Activated CD8-positive, alpha-beta memory T cell treated with anti-CD3 and anti-CD28 coated beads for 4 hours (primary cell): ENCODE measurements at regions not wholly inside any gene's neighbourhood (a gene's known extent, or its start where the extent isn't known, plus 50 kb on each side); places are given as distances from the start of the nearest gene placed in this dataset.
"Not testable (repeated sequence)": the region's sequence is repeated elsewhere in the genome, so short reads cannot be mapped to it uniquely, and the experiment has no call there.

ENCODE experiments used
- DNase-seq, 2 donors: peaks; one replicate each; pipeline ENCODE4 v3.0.0-alpha.2; 2020; ENCODE audit warnings: low read depth in 2 of 2

DNA sequence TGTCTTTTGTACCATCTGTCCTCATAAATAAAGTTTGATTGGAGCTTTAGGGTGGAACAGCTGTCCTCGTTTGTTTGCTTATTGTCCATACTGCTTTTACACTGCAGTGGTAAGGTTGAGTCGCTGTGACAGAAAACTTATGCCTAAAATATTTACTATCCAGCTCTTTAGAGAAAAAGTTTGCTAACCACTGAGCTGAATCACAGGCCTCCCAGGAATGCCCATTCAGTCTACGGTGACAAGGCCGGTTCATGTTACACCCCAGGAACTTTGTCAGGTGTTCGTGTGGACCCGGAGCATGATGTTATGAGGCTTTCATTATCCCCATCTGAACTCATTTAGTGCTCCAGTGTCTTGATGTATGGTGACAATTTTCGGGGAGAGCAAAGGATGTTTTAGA is 401.1 kb downstream of the SAMD5 start:
- DNase-seq: no peak

DNA sequence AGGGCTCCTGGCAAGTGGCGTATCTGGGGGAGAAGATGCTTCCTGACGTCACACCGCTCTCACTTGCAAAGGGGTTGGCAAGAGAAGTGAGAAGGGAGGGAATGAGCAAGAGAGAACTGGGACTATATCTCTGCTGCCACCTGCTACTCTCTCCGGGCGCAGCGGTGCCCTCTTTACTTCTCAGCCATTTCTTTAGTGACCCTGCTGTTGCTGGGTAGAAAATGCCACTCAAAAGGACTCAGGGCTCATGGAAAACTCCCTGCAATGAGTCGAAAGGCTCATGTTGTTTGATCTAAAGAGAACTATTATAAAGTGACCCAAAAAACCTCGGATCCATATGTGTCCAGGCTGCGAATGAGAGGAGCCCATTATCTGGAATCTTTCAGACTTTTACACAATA is 401.8 kb downstream of the SAMD5 start:
- DNase-seq: no peak

DNA sequence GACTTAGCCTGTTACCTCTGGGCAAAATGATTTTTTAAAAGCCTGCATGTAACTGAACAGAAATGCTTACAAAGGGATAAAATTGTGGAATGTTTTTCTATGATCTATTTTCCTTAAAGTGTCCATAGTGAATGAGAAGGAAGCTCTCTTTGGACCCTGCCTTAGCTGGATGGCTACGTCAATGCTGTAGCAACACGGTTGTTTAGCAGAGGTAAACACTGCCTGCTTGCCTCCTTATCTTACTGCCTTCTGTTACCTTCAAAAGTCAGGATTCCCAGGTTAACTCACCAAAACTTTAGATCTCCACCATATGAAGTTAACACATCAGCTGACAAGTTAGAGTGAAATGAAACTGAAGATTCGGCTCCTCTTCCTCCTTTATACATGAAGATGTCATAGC is 402.6 kb downstream of the SAMD5 start:
- DNase-seq: no peak

DNA sequence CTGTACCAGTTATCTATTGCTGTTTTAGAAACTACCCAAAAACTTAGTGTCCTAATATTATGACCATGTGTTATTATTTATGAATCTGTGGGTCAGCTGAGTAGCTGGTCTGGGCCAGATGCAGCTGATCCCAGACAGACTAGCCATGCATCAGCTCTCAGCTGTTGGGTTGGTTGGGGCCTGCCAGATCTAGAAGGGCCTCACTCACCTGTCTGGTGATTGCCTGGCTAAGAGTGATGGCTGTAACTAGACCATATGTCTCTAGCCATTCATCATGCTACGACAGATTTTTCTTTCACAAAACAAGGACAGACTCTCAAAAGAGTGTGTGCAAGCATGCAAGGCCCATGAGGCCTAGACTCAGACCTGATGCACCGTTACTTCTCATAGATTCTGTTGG is 403.2 kb downstream of the SAMD5 start:
- DNase-seq: no peak

DNA sequence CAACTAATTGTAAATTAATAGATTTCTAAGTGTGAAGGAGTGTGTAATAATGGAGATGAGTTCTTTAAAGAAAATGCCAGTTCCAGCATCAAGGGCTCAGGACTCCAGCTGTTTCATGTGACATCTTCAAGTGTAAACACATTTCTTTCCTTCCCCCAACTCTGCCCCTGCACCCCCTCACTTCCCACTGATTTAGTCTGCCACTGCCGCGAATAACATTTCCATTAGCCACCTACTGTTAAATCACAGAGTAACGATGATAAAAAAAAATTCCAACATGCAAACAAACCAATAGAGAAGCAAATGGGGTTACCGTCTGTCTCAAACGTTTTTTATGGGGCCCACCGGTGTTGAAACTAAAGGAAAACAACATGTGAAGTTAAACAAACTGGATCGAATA is 414.3 kb downstream of the SAMD5 start:
- no peak for DNase-seq

DNA sequence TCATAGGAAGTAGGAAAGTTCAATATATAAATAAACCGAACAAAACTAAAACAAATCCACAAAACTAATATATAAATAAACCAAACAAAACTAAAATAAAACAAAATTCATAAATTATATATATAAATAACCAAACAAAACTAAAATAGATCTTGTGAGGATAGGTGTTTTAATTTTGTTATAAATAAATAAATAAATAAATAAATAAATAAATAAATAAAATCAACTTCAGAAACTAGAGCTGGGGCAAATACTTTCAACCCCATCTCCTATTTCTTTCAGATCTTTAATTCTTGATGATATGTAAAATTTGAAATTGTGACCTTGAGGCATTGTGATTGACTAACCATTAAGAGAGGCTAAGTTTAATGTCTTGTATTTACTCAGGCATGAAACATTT is 416.1 kb downstream of the SAMD5 start:
- no peak for DNase-seq

DNA sequence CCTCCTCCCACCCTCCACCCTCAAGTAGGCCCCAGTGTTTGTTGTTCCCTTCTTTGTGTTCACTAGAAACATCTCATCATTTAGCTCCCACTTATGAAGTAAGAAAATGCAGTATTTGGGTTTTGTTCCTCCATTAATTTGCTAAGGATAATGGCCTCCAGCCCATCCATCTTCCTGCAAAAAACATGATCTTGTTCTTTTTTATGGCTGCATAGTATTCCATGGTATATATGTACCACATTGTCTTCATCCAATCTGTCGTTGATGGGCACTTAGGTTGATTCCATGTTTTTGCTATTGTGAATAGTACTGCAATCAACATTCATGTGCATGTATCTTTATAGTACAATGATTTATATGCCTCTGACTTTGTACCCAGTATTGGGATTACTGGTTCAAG is 416.8 kb upstream of the SASH1 start:
- no peak for DNase-seq

DNA sequence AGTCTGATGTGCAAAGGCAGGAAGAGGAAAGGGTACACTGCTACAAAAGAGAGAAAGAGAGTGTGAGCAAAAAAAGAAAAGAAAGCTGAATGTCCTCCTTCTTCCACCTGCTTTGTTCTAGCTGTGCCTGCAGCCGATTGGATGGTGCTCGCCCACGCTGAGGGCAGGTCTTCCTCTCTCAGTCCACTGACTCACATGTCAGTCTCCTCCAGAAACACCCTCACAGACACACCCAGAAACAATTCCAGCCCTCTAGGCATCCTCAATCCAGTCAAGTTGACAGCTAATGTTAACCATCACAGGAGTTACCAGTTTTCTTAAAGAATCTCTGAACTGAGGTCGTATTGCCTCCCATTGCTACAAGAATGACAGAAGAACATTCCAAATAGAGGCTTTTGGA is 411.9 kb upstream of the SASH1 start:
- no peak for DNase-seq

DNA sequence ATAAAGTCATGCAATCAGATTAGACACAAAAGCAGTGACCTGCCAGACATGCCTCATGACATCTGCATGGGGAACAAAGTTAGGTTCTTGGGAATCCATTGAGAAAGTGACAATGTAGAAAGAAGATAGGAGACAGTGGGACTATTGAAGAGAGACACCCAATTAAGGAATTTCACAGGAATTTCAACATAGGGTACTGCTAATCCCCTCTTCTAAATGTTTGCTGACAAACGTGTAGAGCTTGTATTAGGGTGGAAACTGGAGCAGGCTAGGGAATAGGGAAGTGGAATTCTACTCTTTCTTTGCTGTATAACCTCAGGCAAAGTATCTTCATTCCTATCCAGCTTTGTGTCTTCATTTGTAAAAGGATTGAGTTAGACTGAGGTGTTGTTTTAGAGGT is 409.4 kb upstream of the SASH1 start:
- DNase-seq: no peak

DNA sequence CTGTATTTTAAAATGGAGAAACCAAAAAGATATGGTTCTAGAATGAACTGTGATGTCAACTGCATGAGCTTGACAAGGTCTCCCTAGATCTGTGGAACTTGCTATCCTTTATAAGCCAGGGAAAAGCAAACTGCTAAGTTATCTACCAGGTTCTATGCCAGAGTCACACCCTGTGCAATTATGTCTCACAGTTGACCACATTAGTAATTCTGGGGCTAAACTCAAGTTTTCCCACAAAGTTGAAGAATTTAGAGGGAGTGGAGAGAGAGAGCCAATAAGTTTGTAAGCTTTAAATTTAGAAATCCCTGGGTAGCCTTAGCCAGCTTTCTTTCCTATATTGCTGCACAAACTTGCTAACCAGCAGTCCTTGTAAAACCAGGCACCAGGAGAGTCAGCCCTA is 407.0 kb upstream of the SASH1 start:
- no peak for DNase-seq

DNA sequence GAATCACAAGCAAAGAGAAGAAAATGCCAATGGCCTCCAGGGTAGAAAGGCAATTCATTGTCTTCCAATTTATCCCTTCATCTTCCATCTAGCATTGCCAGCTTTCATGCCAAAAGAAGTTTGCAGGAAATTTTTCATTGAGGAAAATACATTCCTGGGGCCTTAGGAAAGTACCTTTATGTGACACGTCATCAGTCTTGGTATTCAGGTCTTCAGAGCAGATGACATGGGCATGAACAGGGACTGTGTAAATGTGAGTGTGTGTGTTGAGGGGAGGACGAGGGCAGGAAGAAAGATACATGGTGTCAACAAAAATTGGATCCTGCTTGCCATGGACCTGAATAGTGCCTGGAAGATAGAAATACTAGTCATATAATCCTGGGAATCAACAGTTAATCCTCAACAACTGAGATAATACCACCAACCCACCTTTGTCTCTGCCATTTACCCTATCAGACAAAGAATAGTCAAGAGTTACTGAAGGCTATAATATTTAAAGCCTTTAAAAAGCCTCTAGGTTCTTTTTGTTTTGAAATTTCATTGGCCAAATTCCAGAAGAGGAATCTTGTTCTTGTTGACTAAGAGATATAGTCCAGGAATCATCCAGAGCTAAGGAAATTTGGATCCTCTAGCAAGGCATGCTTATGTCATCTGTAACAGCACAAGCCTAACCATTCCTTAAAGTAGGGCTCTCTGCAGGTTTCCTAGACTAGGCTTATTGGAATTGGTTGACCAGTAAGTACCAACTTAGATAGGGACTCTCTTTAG is 405.8 kb upstream of the SASH1 start:
- no peak for DNase-seq

DNA sequence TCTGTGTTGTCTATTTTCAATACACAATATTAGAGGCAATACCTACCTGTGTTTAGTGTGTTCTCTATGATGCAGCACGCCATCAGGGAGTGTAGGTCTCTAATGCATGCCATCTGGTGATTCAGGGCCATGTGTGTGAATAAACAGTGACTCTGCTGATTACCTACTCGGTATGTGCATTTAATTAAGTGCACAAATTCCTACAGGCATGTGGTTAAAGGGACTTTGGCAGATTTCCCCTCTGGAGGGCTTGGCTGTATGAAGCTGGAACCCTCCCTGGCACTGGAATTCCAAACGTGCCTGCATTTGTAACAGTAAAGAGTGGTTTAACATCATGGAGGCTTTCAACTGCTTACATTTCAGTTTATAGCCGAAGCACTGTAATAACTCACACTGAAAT is 401.5 kb upstream of the SASH1 start:
- DNase-seq: no peak

DNA sequence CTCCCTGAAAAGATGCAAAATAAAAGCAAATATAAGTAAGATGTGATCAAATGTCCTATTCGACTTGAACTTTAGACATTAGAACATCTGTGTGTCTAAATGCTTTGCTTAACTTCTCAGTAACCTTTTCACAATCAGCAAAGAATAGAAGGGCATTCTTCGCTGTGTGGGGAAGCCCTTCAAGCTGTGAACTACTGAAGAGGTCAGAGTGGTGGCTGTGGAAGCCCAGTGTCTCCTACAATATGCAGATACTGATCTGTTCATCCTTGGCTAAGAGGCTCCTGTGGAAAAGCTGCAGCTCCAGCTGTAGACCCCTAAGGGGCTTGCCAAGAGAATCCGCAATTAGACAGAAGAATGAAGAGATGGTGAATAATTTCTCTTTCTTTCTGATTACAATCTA is 400.3 kb upstream of the SASH1 start:
- DNase-seq: no peak

DNA sequence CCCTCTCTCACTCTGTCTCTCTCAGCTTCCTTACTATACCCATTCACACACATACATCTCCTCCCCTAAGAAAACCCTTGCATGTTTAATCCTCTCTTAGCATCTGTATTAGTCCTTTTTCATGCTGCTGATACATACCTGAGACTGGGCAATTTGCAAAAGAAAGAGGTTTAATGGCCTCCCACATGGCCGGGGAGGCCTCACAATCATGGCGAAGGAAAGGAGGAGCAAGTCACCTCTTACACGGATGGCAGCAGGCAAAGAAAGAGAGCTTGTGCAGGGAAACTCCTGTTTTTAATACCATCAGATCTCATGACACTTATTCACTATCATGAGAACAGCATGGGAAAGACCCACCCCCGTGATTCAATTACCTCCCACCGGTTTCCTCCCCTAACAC is 398.5 kb upstream of the SASH1 start:
- no peak for DNase-seq

DNA sequence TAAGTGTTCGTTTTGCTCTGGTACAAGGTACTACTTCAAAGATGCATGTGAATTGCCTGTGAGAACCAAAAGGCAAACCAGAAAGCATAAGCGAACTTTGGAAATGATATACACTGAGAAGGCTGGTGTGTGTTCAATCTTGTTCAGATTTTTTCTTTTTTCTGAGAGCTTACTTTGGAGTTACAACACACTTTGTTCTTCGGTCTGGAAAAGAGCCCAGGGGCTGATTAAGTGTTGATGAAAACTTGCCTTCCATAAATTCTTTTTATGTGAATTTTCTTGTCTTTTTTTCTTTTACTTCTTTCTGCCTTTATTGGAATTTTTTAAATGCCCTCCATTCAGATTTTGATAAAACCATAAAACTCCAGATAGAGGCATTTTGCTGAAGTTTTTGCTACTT is 395.1 kb upstream of the SASH1 start:
- DNase-seq: no peak

DNA sequence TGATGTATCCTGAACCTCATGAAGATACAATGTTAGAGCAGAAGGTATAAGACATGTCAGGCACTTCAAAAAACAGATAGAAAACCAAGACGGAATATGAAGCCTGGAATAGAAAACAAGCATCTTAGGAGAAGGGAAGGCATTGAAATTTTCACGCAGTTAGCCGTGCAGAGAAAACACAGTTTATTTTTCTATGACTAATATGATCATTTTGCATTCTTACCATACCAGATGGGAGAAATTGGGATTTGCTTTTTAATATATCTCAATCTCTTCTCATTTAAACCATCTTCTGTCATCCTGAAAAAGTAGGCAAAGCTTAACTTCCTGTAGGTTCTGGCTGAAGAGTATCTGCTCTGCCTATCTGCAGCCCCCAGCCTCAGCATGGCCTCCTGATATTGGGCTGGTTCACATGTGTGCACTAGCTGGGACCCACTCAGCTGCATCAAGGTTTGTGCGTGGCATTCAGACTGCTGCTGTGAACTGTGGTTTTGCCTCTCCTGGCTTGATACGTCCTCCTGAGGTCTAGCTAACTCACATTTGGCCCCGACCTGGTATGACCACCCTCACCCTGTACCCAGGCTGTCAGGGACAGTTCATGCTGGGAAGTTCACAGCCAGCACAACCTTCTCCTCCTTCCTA is 392.5 kb upstream of the SASH1 start:
- no peak for DNase-seq

DNA sequence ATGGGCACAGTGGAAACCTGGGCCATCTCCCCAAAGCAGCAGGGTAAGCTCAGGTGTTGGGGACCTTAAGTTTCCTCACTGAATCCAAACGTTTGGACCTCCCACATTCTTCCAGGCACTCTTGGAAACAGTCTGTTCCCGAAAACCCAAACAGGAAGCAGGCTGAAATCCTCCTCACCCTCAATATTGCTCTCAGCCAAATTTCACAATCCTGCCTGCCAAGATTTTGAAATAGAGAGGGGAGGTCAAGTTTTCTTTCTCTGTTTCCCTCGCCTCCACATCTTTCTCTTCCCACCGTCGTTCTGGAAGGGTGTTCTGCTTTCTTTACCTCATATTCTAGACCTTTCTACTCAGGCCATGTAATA is 392.0 kb upstream of the SASH1 start:
- no peak for DNase-seq

DNA sequence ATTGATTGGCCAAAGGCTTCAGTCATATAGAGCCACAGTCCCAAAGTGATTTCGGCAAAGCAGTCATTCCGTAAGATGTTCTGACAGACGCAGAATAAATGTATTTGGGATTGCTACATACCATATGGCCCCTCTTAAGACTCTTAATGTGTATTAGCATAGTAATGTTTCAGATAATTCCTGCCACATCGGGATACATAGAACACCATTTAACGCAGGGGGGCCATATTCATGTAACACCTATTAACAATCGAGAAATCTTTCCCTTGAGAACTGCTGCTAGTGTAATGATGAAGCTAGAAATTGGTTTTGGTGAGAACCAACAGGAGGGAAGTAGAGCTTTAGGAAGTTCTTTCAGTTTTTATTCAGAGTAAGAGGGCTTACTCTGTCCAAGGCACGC is 390.9 kb upstream of the SASH1 start:
- DNase-seq: no peak

DNA sequence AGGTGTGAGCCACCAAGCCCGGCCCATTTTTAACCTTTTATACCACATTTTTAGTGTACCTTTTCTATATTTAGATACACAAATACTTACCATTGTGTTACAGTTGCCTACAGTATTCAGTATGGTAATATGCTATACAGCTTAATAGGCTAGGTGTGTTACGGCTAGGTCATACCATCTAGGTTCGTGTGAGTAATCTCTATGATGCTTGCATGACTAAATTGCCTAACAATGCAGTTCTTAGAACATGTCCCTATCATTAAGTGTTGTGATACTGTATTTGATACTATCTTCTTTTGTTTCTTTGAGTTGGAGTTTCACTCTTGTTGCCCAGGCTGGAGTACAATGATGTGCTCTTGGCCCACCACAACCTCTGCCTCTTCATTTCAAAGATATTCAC is 387.7 kb upstream of the SASH1 start:
- no peak for DNase-seq

DNA sequence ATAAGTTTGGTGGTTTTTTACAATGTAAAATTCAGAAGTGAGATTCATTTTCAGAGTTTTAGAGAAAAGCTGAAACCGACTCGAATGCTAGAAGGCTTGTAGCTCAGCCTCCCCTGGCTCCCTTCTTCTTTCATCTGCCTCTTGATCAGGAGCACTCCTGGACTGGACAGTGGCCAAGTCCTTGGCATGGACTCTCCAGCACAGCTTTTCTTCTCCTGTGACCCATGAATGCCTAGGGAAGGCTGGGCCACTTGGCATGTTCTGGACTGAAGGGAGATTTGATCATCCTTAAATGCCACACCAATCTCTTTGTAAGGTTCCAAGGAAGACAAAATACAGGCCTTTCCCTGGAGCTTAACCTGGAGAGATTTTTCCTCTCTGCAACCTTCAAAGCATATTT is 384.0 kb upstream of the SASH1 start:
- no peak for DNase-seq

DNA sequence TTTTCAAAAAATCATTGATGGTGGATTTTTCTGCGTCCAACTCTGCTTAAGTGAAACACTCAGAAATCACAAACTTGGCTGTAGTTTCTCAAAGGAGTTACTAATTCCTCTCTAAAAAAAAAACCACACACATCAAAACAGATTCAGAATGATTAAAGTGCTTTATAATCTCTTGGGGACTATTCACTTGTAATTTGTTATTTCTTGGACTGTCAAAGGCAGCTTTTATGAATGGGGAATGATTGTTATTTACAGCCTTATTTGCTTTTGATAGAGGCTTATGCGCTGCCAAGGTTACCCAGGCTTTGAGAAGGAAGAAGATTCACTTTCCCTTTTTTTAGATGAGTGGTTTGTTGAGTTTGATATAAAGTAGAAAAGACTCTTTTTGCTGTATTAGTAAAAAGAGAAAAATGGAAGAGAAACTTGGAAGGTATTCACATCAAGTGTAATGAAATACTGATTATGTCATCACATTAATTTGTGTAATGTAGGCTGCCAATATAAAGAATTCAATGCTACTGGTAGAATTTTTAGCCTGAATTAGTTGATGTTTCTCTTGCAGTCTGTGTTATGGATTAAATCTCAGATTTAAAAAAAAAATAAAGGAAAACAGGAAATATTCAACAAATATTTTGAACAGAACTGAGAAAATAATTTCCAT is 381.0 kb upstream of the SASH1 start:
- DNase-seq: no peak

DNA sequence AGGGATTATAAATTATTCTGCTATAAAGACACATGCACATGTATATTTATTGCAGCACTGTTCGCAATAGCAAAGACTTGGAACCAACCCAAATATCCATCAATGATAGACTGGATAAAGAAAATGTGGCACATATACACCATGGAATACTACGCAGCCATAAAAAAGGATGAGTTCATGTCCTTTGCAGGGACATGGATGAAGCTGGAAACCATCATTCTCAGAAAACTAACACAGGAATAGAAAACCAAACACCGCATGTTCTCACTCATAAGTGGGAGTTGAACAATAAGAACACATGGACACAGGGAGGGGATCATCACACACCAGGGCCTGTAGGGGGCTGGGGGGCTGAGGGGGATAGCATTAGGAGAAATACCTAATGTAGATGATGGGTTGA is 377.2 kb upstream of the SASH1 start:
- DNase-seq: not testable (repeated sequence)

DNA sequence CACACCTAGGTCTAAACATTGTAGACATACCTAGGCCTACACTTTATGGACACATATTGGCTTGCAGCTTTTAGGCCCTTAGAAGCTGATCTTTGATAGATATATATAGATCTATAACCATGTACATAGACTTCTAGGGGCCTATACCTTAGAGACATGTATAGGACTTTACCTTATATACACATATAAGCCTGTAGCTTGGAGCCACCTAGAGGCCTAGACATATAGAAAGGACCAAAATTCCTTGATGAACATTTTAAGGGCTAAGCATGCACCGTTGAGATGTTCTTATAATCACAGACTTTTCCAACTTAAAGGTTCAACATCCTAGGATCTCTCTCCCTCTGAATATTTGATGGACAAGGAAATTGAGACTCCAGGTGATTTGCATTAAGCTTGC is 371.7 kb upstream of the SASH1 start:
- DNase-seq: no peak
